HEK293T (cell line): ENCODE measurements at regions not wholly inside any gene's neighbourhood (a gene's known extent, or its start where the extent isn't known, plus 50 kb on each side); places are given as distances from the start of the nearest gene placed in this dataset.

Source experiments
- ARNT ChIP-seq: fragments of 450-650 bp; IDR thresholded peaks from 2 replicates; pipeline ENCODE4 v1.6.1; 2017; ENCODE audit warnings: mild to moderate bottlenecking
- BHLHE40 ChIP-seq: fragments of 450-650 bp; IDR thresholded peaks from 2 replicates; pipeline ENCODE4 v1.6.1; 2016; ENCODE audit warnings: mild to moderate bottlenecking, moderate library complexity, borderline replicate concordance
- CTBP1 ChIP-seq: fragments of 450-650 bp; IDR thresholded peaks from 2 replicates; pipeline ENCODE4 v1.6.1; 2016; ENCODE audit warnings: borderline replicate concordance
- FOXA1 ChIP-seq: fragments of 450-650 bp; IDR thresholded peaks from 2 replicates; pipeline ENCODE4 v1.6.1; 2016; ENCODE audit warnings: mild to moderate bottlenecking
- FOXK2 ChIP-seq: fragments of 450-650 bp; IDR thresholded peaks from 2 replicates; pipeline ENCODE4 v1.6.1; 2016; ENCODE audit warnings: mild to moderate bottlenecking
- FOXM1 ChIP-seq: fragments of 450-650 bp; IDR thresholded peaks from 2 replicates; pipeline ENCODE4 v1.6.1; 2017; ENCODE audit warnings: mild to moderate bottlenecking, borderline replicate concordance
- HDGF ChIP-seq: fragments of 450-650 bp; IDR thresholded peaks from 2 replicates; pipeline ENCODE4 v1.6.1; 2017; ENCODE audit warnings: antibody characterized with exemption, borderline replicate concordance
- LEF1 ChIP-seq: fragments of 450-650 bp; IDR thresholded peaks from 2 replicates; pipeline ENCODE4 v1.6.1; 2017; ENCODE audit warnings: mild to moderate bottlenecking, borderline replicate concordance
- NFRKB ChIP-seq: fragments of 450-650 bp; IDR thresholded peaks from 2 replicates; pipeline ENCODE4 v1.6.1; 2016; ENCODE audit warnings: mild to moderate bottlenecking, moderate library complexity
- PKNOX1 ChIP-seq: fragments of 450-650 bp; IDR thresholded peaks from 2 replicates; pipeline ENCODE4 v1.6.1; 2016
- SP1 ChIP-seq: fragments of 450-650 bp; IDR thresholded peaks from 2 replicates; pipeline ENCODE4 v1.6.1; 2017
- SUZ12 ChIP-seq: fragments of 450-650 bp; IDR thresholded peaks from 2 replicates; pipeline ENCODE4 v1.6.1; 2016; ENCODE audit warnings: mild to moderate bottlenecking
- TARDBP ChIP-seq: fragments of 450-650 bp; IDR thresholded peaks from 2 replicates; pipeline ENCODE4 v1.6.1; 2016
- ZNF384 ChIP-seq: fragments of 450-650 bp; IDR thresholded peaks from 2 replicates; pipeline ENCODE4 v1.6.1; 2016

- TF ChIP-seq FOXM1, result no peak
- no peak for TF ChIP-seq NFRKB
- no peak for TF ChIP-seq SP1
- TF ChIP-seq ARNT, result no peak
- no peak for TF ChIP-seq TARDBP
- TF ChIP-seq FOXA1, result no peak
- no peak for TF ChIP-seq PKNOX1
- TF ChIP-seq ZNF384, result no peak
- TF ChIP-seq SUZ12, result no peak
- no peak for TF ChIP-seq BHLHE40
- TF ChIP-seq CTBP1, result no peak
- no peak for TF ChIP-seq FOXK2
- TF ChIP-seq LEF1, result no peak
- no peak for TF ChIP-seq HDGF
Measured at GRCh38 chr9:7946458-7946857, 146.9 kb upstream of the DMAC1 start.
